Loucy (cell line): ENCODE measurements at regions not wholly inside any gene's neighbourhood (a gene's known extent, or its start where the extent isn't known, plus 50 kb on each side); places are given as distances from the start of the nearest gene placed in this dataset.

Experiments
- H2AFZ ChIP-seq: fragments of 200-600 bp; sonication (generic); 2 replicates; pipeline ENCODE4 v1.6.0; 2016; ENCODE audit warnings: antibody characterized with exemption, mild to moderate bottlenecking, low read length, moderate library complexity
- H3F3A ChIP-seq: fragments of 200-600 bp; 2 replicates; pipeline ENCODE4 v1.6.0; 2016; ENCODE audit warnings: antibody characterized with exemption, low read depth, mild to moderate bottlenecking
- H3K27me3 ChIP-seq: fragments of 200-600 bp; sonication (generic); 2 replicates; pipeline ENCODE4 v1.6.1; 2014; ENCODE audit warnings: low read length, mild to moderate bottlenecking; ENCODE audit not compliant: insufficient read depth, poor library complexity, severe bottlenecking
- H3K36me3 ChIP-seq: fragments of 200-600 bp; sonication (generic); 2 replicates; pipeline ENCODE4 v1.6.1; 2016; ENCODE audit warnings: low read length; ENCODE audit not compliant: insufficient read depth
- H3K4me1 ChIP-seq: fragments of 200-600 bp; sonication (generic); 2 replicates; pipeline ENCODE4 v1.5.1; 2014; ENCODE audit warnings: low read length, mild to moderate bottlenecking; ENCODE audit not compliant: insufficient read depth, poor library complexity, severe bottlenecking
- H3K4me2 ChIP-seq: fragments of 200-600 bp; sonication (generic); 2 replicates; pipeline ENCODE4 v1.6.0; 2014; ENCODE audit warnings: antibody characterized with exemption, low read length, low read depth, mild to moderate bottlenecking; ENCODE audit not compliant: poor library complexity, severe bottlenecking
- H3K4me3 ChIP-seq: fragments of 200-600 bp; sonication (generic); 2 replicates; pipeline ENCODE4 v1.5.1; 2014; ENCODE audit warnings: low read length, mild to moderate bottlenecking, mixed read lengths; ENCODE audit not compliant: poor library complexity, severe bottlenecking
- H3K79me2 ChIP-seq: fragments of 200-600 bp; sonication (generic); 2 replicates; pipeline ENCODE4 v1.6.1; 2014; ENCODE audit warnings: low read length; ENCODE audit not compliant: insufficient read depth
- H3K9ac ChIP-seq: fragments of 200-600 bp; sonication (generic); 2 replicates; pipeline ENCODE4 v1.6.0; 2014; ENCODE audit warnings: mild to moderate bottlenecking, low read depth, low read length, moderate library complexity; ENCODE audit not compliant: poor library complexity, severe bottlenecking
- H3K9me2 ChIP-seq: fragments of 200-600 bp; sonication (generic); replicated peaks from 2 replicates; pipeline ENCODE4 v1.6.1; 2016; ENCODE audit warnings: low read depth, low read length, mixed read lengths
- H3K9me3 ChIP-seq: fragments of 200-600 bp; sonication (generic); 2 replicates; pipeline ENCODE4 v1.6.1; 2014; ENCODE audit warnings: mild to moderate bottlenecking, antibody characterized with exemption, low read length, low read depth; ENCODE audit not compliant: insufficient read depth
- H4K20me1 ChIP-seq: fragments of 200-600 bp; sonication (generic); 2 replicates; pipeline ENCODE4 v1.6.0; 2014; ENCODE audit warnings: antibody characterized with exemption, low read length, mild to moderate bottlenecking; ENCODE audit not compliant: insufficient read depth, poor library complexity, severe bottlenecking
- CTCF ChIP-seq: fragments of 200-600 bp; sonication (generic); conservative IDR thresholded peaks from 2 replicates; pipeline ENCODE4 v1.5.1; 2014; ENCODE audit warnings: mild to moderate bottlenecking, antibody characterized with exemption, low read length
- EZH2phosphoT487 ChIP-seq: fragments of 200-600 bp; IDR thresholded peaks from 2 replicates; pipeline ENCODE4 v1.6.1; 2018; ENCODE audit warnings: antibody characterized with exemption, mild to moderate bottlenecking, moderate library complexity, borderline replicate concordance

- Histone ChIP-seq H3K4me1 (peaks cover 21% of the 10 kb centered on the region), H3F3A (no peaks in the 10 kb centered on the region), H3K27me3 (no peaks in the 10 kb centered on the region), H3K36me3 (no peaks in the 10 kb centered on the region), H3K9me2 (no peaks in the 10 kb centered on the region), H4K20me1 (no peaks in the 10 kb centered on the region), H3K9me3 (no peaks in the 10 kb centered on the region), H3K9ac (no peak overlapping the region), H3K79me2 (no peaks in the 10 kb centered on the region), H3K4me3 (no peak overlapping the region), H2AFZ (no peak overlapping the region), H3K4me2 (no peak overlapping the region)
- no peak for TF ChIP-seq CTCF
- no peak for TF ChIP-seq EZH2phosphoT487
These were observed 71.0 kb downstream of the LEPR start for GRCh38 chr1:65491472-65491871.

- peak overlapping the region; percentile 15 for H3K4me2 ChIP-seq
- no peaks in the 10 kb centered on the region for H3K79me2 ChIP-seq
- no peaks in the 10 kb centered on the region for H3K9me3 ChIP-seq
- no peak overlapping the region for H2AFZ ChIP-seq
- no peak overlapping the region for H3K4me3 ChIP-seq
- H3K27me3 ChIP-seq: no peaks in the 10 kb centered on the region
- TF ChIP-seq EZH2phosphoT487: no peak
- TF ChIP-seq CTCF: no peak
- H3K9me2 ChIP-seq: no peaks in the 10 kb centered on the region
- peaks cover 21% of the 10 kb centered on the region for H3K4me1 ChIP-seq
- no peaks in the 10 kb centered on the region for H4K20me1 ChIP-seq
- H3F3A ChIP-seq: no peaks in the 10 kb centered on the region
- no peaks in the 10 kb centered on the region for H3K36me3 ChIP-seq
- H3K9ac ChIP-seq: no peak overlapping the region
These were observed 73.3 kb downstream of the LEPR start for GRCh38 chr1:65493802-65494201.

- H3K36me3 ChIP-seq: no peaks in the 10 kb centered on the region
- TF ChIP-seq CTCF (no peak), EZH2phosphoT487 (no peak)
- H3F3A ChIP-seq: no peaks in the 10 kb centered on the region
These were observed 74.2 kb downstream of the LEPR start for GRCh38 chr1:65494671-65495070.

More at GRCh38 chr1:65494671-65495070, 74.2 kb downstream of the LEPR start:
- Histone ChIP-seq H3K9ac (no peak overlapping the region), H3K79me2 (no peaks in the 10 kb centered on the region), H3K27me3 (no peaks in the 10 kb centered on the region), H3K9me3 (no peaks in the 10 kb centered on the region), H4K20me1 (no peaks in the 10 kb centered on the region), H3K9me2 (no peaks in the 10 kb centered on the region), H2AFZ (no peak overlapping the region), H3K4me3 (no peak overlapping the region), H3K4me2 (no peak overlapping the region), H3K4me1 (peaks cover 21% of the 10 kb centered on the region)
